ENCODE measurements at regions not wholly inside any gene's neighbourhood (a gene's known extent, or its start where the extent isn't known, plus 50 kb on each side); places are given as distances from the start of the nearest gene placed in this dataset.
"Not testable (repeated sequence)": the region's sequence is repeated elsewhere in the genome, so short reads cannot be mapped to it uniquely, and the experiment has no call there.

- TF ChIP-seq, protein P1, sequence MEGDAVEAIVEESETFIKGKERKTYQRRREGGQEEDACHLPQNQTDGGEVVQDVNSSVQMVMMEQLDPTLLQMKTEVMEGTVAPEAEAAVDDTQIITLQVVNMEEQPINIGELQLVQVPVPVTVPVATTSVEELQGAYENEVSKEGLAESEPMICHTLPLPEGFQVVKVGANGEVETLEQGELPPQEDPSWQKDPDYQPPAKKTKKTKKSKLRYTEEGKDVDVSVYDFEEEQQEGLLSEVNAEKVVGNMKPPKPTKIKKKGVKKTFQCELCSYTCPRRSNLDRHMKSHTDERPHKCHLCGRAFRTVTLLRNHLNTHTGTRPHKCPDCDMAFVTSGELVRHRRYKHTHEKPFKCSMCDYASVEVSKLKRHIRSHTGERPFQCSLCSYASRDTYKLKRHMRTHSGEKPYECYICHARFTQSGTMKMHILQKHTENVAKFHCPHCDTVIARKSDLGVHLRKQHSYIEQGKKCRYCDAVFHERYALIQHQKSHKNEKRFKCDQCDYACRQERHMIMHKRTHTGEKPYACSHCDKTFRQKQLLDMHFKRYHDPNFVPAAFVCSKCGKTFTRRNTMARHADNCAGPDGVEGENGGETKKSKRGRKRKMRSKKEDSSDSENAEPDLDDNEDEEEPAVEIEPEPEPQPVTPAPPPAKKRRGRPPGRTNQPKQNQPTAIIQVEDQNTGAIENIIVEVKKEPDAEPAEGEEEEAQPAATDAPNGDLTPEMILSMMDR (IDR thresholded peaks at IDR 0.05; ENCODE audit: low read depth, low read length) = no peak
- TF ChIP-seq MYC (IDR thresholded peaks at IDR 0.05; ENCODE audit: low read depth, low read length) = no peak
- TF ChIP-seq, protein P2, sequence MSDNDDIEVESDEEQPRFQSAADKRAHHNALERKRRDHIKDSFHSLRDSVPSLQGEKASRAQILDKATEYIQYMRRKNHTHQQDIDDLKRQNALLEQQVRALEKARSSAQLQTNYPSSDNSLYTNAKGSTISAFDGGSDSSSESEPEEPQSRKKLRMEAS (IDR thresholded peaks at IDR 0.05; ENCODE audit: low read depth, low read length) = no peak
- no peak for TF ChIP-seq POLR2A (IDR thresholded peaks at IDR 0.05; ENCODE audit: extremely low read depth, insufficient read length)
- no peak overlapping the region for H3K4me3 ChIP-seq (ENCODE audit: low read depth, low read length)
- DNase-seq (ENCODE audit: low read depth) = no peak
Observed at GRCh38 chr14:48714366-48714765, 871.8 kb downstream of the RPS29 start.

GRCh38 chr14:48710133-48710532 lies 876.0 kb downstream of the RPS29 start:
- no peak overlapping the region for H3K4me3 ChIP-seq (ENCODE audit: low read depth, low read length)
- TF ChIP-seq MYC (IDR thresholded peaks at IDR 0.05; ENCODE audit: low read depth, low read length) = no peak
- TF ChIP-seq, protein P2 (IDR thresholded peaks at IDR 0.05; ENCODE audit: low read depth, low read length) = no peak
- TF ChIP-seq POLR2A (IDR thresholded peaks at IDR 0.05; ENCODE audit: extremely low read depth, insufficient read length) = no peak
- TF ChIP-seq, protein P1 (IDR thresholded peaks at IDR 0.05; ENCODE audit: low read depth, low read length) = no peak
- DNase-seq (ENCODE audit: low read depth) = no peak

- no peak for DNase-seq (ENCODE audit: low read depth)
- TF ChIP-seq MYC (IDR thresholded peaks at IDR 0.05; ENCODE audit: low read depth, low read length) = no peak
- TF ChIP-seq, protein P1 (IDR thresholded peaks at IDR 0.05; ENCODE audit: low read depth, low read length) = no peak
- TF ChIP-seq, protein P2 (IDR thresholded peaks at IDR 0.05; ENCODE audit: low read depth, low read length) = no peak
- TF ChIP-seq POLR2A (IDR thresholded peaks at IDR 0.05; ENCODE audit: extremely low read depth, insufficient read length) = no peak
Observed at GRCh38 chr14:48709277-48709785, 876.8 kb downstream of the RPS29 start.

GRCh38 chr14:48704639-48705038 lies 881.5 kb downstream of the RPS29 start:
- no peak overlapping the region for H3K4me3 ChIP-seq (ENCODE audit: low read depth, low read length)
- no peak for DNase-seq (ENCODE audit: low read depth)
- no peak for TF ChIP-seq MYC (IDR thresholded peaks at IDR 0.05; ENCODE audit: low read depth, low read length)
- TF ChIP-seq, protein P1 (IDR thresholded peaks at IDR 0.05; ENCODE audit: low read depth, low read length) = no peak
- no peak for TF ChIP-seq POLR2A (IDR thresholded peaks at IDR 0.05; ENCODE audit: extremely low read depth, insufficient read length)
- TF ChIP-seq, protein P2 (IDR thresholded peaks at IDR 0.05; ENCODE audit: low read depth, low read length) = no peak

More at GRCh38 chr14:48709277-48709785, 876.8 kb downstream of the RPS29 start:
- no peak overlapping the region for H3K4me3 ChIP-seq (ENCODE audit: low read depth, low read length)

DNA sequence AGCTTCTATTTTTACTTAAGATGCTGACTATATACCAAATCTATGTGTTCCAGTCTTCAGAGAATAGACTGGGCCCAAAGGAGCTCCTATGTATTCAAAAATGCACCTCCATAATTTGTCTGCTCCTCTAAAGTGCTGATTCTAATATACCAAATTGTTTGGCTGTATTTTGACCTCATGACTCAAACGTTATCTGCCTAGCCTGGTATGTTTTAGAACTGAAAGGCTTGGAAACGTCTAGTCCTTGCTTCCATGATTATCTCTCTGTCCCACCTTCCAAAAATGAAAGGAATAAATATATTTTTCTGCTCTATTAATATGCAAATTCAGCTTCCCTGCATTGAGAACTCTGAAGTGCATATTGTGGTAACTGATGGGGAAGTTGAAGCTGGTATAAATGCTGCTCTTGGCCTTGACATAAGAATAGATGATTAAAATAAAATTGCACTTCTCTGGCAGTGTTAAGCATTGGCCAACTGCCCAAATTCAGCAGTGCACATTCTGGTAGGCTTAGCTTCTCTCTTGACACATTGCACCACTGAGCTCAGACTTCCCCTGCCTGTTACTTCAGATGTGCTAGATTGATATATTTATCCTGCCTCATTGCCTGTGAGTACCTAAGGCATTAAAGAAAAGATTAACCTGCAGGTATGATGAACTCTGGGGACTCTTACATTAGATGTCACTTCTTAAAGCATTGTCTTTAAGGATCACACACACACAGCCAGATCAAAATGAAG lies 882.3 kb downstream of the RPS29 start:
- TF ChIP-seq POLR2A (IDR thresholded peaks at IDR 0.05; ENCODE audit: extremely low read depth, insufficient read length) = no peak
- no peak for TF ChIP-seq MYC (IDR thresholded peaks at IDR 0.05; ENCODE audit: low read depth, low read length)
- TF ChIP-seq, protein P2 (IDR thresholded peaks at IDR 0.05; ENCODE audit: low read depth, low read length) = no peak
- TF ChIP-seq, protein P1 (IDR thresholded peaks at IDR 0.05; ENCODE audit: low read depth, low read length) = no peak
- no peak for DNase-seq (ENCODE audit: low read depth)
- no peak overlapping the region for H3K4me3 ChIP-seq (ENCODE audit: low read depth, low read length)

- not testable (repeated sequence) for H3K4me3 ChIP-seq (ENCODE audit: low read depth, low read length); DNase-seq (ENCODE audit: low read depth)
Observed at GRCh38 chr14:48697362-48697761, 888.8 kb downstream of the RPS29 start.
